ENCODE measurements at regions not wholly inside any gene's neighbourhood (a gene's known extent, or its start where the extent isn't known, plus 50 kb on each side); places are given as distances from the start of the nearest gene placed in this dataset.

DNA sequence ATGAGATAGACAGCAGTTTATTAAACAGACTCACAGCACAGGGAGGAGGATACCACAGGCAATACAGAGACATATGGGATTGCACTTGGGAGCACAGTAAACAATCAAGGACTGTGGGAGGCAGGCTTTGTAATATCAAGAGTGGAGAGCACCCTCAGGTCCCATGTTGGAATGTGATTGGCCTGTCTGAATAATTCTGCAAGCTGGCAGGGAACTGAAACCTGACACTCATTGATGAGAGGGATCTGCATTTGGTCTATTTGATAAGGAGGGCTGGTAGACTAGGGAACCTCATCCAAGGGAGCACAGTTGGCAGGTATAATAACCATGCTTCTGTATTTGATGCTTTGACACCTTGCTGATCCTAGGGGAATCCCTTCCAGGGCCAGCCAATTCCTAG, 69.9 kb upstream of the PRMT6 start:
- DNase-seq (ENCODE audit: low read depth) = no peak
- TF ChIP-seq POLR2A (IDR thresholded peaks at IDR 0.05; ENCODE audit: extremely low read depth, insufficient read length) (no peak), CTCF (IDR thresholded peaks at IDR 0.05; ENCODE audit: low read depth, low read length) (no peak), MAX (IDR thresholded peaks at IDR 0.05; ENCODE audit: low read depth, low read length) (no peak), MYC (IDR thresholded peaks at IDR 0.05; ENCODE audit: low read depth, low read length) (no peak)
- no peak overlapping the region for H3K4me3 ChIP-seq (ENCODE audit: low read depth, low read length)

DNA sequence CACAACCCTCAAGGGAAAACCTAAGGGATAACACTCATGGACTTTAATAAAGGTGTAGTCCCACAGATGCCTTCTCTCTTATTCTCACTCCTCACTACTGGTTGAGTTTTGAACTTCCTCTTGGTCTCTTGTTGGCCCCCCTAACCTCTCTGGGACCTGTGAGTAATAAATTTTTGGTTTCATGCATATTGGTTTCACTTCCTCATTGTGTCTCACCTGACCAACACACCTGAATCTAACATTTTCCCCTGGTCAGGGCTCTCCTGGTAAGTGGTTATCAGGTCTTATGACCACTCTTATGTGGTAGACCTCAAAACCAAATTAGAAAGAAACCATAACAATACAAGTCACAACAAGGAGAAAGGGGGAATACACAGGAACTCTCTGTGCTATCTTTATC, 60.5 kb upstream of the PRMT6 start:
- TF ChIP-seq MAX (IDR thresholded peaks at IDR 0.05; ENCODE audit: low read depth, low read length) (no peak), POLR2A (IDR thresholded peaks at IDR 0.05; ENCODE audit: extremely low read depth, insufficient read length) (no peak), MYC (IDR thresholded peaks at IDR 0.05; ENCODE audit: low read depth, low read length) (no peak), CTCF (IDR thresholded peaks at IDR 0.05; ENCODE audit: low read depth, low read length) (no peak)
- DNase-seq (ENCODE audit: low read depth) = no peak
- H3K4me3 ChIP-seq (ENCODE audit: low read depth, low read length) = no peak overlapping the region

DNA sequence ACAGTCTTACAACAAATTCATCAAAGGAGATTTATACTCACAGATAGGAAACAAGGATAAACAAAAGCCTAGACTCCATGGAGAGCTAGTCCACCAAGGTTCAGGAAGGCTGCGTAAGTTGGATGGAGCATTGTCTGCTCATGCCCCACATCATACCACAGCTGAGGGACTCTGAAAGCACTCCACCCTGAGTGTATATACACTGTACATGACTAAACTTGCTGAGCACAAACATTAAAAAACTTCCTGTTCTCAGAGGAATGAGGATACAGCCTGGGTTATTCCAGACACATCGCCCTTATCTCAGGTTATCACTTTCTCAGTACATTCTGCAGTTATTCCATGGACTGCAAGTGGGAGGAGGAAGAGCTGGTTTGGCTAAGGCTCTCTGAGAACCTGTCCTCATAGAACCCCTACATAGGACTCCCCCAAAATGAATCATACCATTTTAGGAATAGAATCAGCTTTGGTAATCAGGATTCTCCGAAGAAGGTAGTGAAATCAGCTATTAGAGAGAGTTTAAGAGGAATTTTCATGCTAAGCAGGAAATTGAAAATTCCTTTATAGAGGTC, 58.0 kb upstream of the PRMT6 start:
- TF ChIP-seq MAX (IDR thresholded peaks at IDR 0.05; ENCODE audit: low read depth, low read length) (no peak), POLR2A (IDR thresholded peaks at IDR 0.05; ENCODE audit: extremely low read depth, insufficient read length) (no peak), CTCF (IDR thresholded peaks at IDR 0.05; ENCODE audit: low read depth, low read length) (no peak), MYC (IDR thresholded peaks at IDR 0.05; ENCODE audit: low read depth, low read length) (no peak)
- H3K4me3 ChIP-seq (ENCODE audit: low read depth, low read length) = no peak overlapping the region
- no peak for DNase-seq (ENCODE audit: low read depth)

DNA sequence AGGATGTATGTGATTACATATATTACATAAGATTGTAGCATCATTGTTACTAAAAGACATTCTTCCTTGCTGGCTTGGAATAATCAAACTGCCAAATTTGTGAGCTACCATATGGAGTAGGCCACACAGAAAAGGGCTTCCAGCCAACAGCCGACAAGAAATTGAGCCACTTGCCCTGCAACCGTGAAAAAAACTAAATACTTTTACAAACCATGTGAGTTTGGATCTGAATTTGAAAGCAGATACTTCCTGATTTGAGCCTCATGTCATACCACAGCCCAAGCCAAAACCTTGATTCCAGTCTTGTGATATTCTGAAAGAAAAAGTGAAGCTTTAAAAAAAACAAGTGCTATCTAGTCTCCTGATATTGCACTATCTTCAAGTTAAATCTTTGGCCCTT, 55.6 kb upstream of the PRMT6 start:
- TF ChIP-seq CTCF (IDR thresholded peaks at IDR 0.05; ENCODE audit: low read depth, low read length) = no peak
- no peak for TF ChIP-seq MYC (IDR thresholded peaks at IDR 0.05; ENCODE audit: low read depth, low read length)
- TF ChIP-seq POLR2A (IDR thresholded peaks at IDR 0.05; ENCODE audit: extremely low read depth, insufficient read length) = no peak
- TF ChIP-seq MAX (IDR thresholded peaks at IDR 0.05; ENCODE audit: low read depth, low read length) = no peak
- DNase-seq (ENCODE audit: low read depth) = no peak

DNA sequence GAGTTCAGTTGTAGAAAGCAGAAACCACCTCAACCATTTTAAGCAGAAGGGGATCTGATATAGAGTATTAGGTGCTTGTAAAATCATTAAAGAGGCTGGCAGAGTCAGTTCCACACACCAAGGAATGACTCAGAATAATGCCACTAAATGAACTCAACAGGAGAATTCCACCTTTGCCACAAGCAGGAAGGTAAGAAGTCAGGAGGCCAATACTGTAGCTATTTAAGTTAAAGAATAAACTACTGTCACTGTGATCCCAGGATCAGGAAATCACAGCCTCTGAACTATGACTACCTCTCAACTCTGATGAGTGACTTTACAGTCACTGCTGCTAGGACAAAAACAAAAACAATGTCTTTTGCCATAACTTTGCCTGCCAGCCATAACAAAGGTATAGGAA, 52.5 kb upstream of the PRMT6 start:
- TF ChIP-seq MYC (IDR thresholded peaks at IDR 0.05; ENCODE audit: low read depth, low read length) (no peak), MAX (IDR thresholded peaks at IDR 0.05; ENCODE audit: low read depth, low read length) (no peak), POLR2A (IDR thresholded peaks at IDR 0.05; ENCODE audit: extremely low read depth, insufficient read length) (no peak), CTCF (IDR thresholded peaks at IDR 0.05; ENCODE audit: low read depth, low read length) (no peak)
- H3K4me3 ChIP-seq (ENCODE audit: low read depth, low read length) = no peak overlapping the region
- no peak for DNase-seq (ENCODE audit: low read depth)

More for the DNA sequence above, 55.6 kb upstream of the PRMT6 start:
- no peak overlapping the region for H3K4me3 ChIP-seq (ENCODE audit: low read depth, low read length)
